PC-3 (cell line): ENCODE measurements at regions not wholly inside any gene's neighbourhood (a gene's known extent, or its start where the extent isn't known, plus 50 kb on each side); places are given as distances from the start of the nearest gene placed in this dataset.

ENCODE experiments used
- ATAC-seq: fragments of 200-7000 bp; cut with Tn5 transposase; 2 replicates; pipeline ENCODE4 v1.9.1; 2020; ENCODE audit warnings: mild to moderate bottlenecking, moderate library complexity
- BruUV-seq: library from RNA; stranded (reverse); fragments of 400-500 nt; replicated peaks from 2 replicates; lab custom pipeline; 2021; lab: Mats Ljungman, UMichigan
- CTCF ChIA-PET: fragments of 300-600 bp; sonication (Branson Sonifier 250); formaldehyde crosslinking; loops from one replicate; lab custom pipeline; 2022; ENCODE audit warnings: antibody characterized with exemption; lab: Charles Lee
- POLR2A ChIA-PET: fragments of 300-600 bp; sonication (Branson Sonifier 250); formaldehyde crosslinking; loops from one replicate; lab custom pipeline; 2022; ENCODE audit warnings: antibody characterized with exemption; ENCODE audit not compliant: unreplicated experiment; lab: Charles Lee
- DNase-seq: peaks from one replicate; pipeline ENCODE4 v3.0.0-alpha.2; 2015
- H2AFZ ChIP-seq: fragments of 300-600 bp; sonication (generic); 2 replicates; pipeline ENCODE4 v1.6.0; 2016; ENCODE audit warnings: antibody characterized with exemption, low read length
- H3F3A ChIP-seq: fragments of 300-600 bp; sonication (generic); one replicate; pipeline ENCODE4 v1.6.0; 2017; ENCODE audit warnings: antibody characterized with exemption, low read length, control low read depth, mild to moderate bottlenecking; ENCODE audit not compliant: unreplicated experiment
- H3K27ac ChIP-seq: fragments of 300-600 bp; sonication (generic); 2 replicates; pipeline ENCODE4 v1.5.1; 2016; ENCODE audit warnings: mild to moderate bottlenecking, low read length
- H3K27me3 ChIP-seq: fragments of 300-600 bp; sonication (generic); 2 replicates; pipeline ENCODE4 v1.6.1; 2016; ENCODE audit warnings: low read length, mixed read lengths
- H3K36me3 ChIP-seq: fragments of 300-600 bp; sonication (generic); 2 replicates; pipeline ENCODE4 v1.6.1; 2016; ENCODE audit warnings: low read depth, mixed run types, low read length, mixed read lengths
- H3K4me1 ChIP-seq: fragments of 300-600 bp; sonication (generic); 2 replicates; pipeline ENCODE4 v1.5.1; 2016; ENCODE audit warnings: low read length; ENCODE audit not compliant: insufficient read depth
- H3K4me2 ChIP-seq: fragments of 300-600 bp; sonication (generic); 2 replicates; pipeline ENCODE4 v1.6.0; 2016; ENCODE audit warnings: low read length
- H3K4me3 ChIP-seq: fragments of 300-600 bp; sonication (generic); 2 replicates; pipeline ENCODE4 v1.5.1; 2016; ENCODE audit warnings: mild to moderate bottlenecking, low read length, mixed read lengths
- H3K79me2 ChIP-seq: fragments of 300-600 bp; sonication (generic); 2 replicates; pipeline ENCODE4 v1.6.1; 2017; ENCODE audit warnings: low read length, mixed read lengths
- H3K9ac ChIP-seq: fragments of 300-600 bp; sonication (generic); 2 replicates; pipeline ENCODE4 v1.6.0; 2016; ENCODE audit warnings: mild to moderate bottlenecking, low read length
- H3K9me2 ChIP-seq: fragments of 300-600 bp; sonication (generic); replicated peaks from 2 replicates; pipeline ENCODE4 v1.6.1; 2016; ENCODE audit warnings: mixed run types, low read length, mixed read lengths
- H3K9me3 ChIP-seq: fragments of 300-600 bp; sonication (generic); 2 replicates; pipeline ENCODE4 v1.6.1; 2016; ENCODE audit warnings: low read length, mixed read lengths
- H4K20me1 ChIP-seq: fragments of 300-600 bp; sonication (generic); 2 replicates; pipeline ENCODE4 v1.6.1; 2016; ENCODE audit warnings: low read length, mixed read lengths
- EZH2 ChIP-seq: fragments of 300-600 bp; sonication (generic); IDR thresholded peaks from one replicate; pipeline ENCODE4 v1.6.1; 2017; ENCODE audit warnings: antibody characterized with exemption, mild to moderate bottlenecking, low read length; ENCODE audit not compliant: unreplicated experiment
- EZH2phosphoT487 ChIP-seq: fragments of 300-600 bp; sonication (generic); IDR thresholded peaks from 2 replicates; pipeline ENCODE4 v1.6.1; 2018; ENCODE audit warnings: mild to moderate bottlenecking, antibody characterized with exemption, low read length, borderline replicate concordance
- intact Hi-C: fragments of 100-400 bp; cut with micrococcal nuclease; formaldehyde crosslinking; loops from 2 replicates; pipeline ENCODE4 v1.9.0; 2023
- TF ChIP-seq, protein P1 (sequence below): fragments of 300-600 bp; sonication (generic); conservative IDR thresholded peaks from 2 replicates; pipeline ENCODE4 v1.5.1; 2017; ENCODE audit warnings: antibody characterized with exemption, low read depth, mild to moderate bottlenecking, low read length

DNA sequence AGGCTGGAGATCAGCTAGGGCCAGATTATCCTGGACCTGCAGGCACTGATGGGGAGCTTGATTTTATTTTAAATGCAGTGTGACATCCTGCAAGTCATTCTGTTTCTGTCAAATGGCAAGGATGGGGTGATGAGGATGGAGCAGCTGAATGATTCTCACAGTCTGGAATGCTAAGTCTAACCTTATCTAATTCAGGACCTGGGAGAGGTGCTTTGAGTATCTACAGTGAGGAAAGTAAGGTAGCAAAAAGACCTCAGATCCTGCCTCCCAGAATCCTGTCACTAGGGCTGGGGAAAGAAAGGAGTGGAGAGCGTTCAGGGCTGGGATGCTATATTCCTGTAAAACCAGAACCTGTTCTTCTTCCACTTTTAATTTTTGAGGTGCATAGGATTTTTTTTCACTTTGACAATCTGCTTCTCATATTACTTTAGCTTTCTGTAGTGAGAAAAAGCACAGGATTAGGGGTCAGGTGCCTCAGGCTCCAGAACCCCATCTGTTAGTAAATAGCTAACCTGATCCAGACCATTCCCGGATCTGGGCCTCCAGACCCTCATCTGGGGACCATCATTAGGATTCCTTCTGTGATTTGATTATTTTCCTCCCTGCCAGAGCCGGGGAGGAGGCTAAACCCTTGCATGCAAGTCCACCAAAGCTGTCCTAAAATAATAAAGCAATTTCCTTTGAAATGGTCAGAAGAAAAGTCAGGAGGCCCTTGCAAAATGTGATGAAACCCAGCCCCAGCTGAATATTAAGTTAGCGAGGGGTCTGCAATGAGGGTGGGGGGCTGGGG, 54.7 kb downstream of the ASCL1 start:
- no peaks in the 10 kb centered on the region for H3K4me1 ChIP-seq
- H3K4me2 ChIP-seq = no peak overlapping the region
- H4K20me1 ChIP-seq = no peaks in the 10 kb centered on the region
- ATAC-seq (no peak), DNase-seq (no peak)
- H3K27ac ChIP-seq = no peak overlapping the region
- no peaks in the 10 kb centered on the region for H3F3A ChIP-seq
- ChIA-PET POLR2A (no interaction called here), CTCF (no interaction called here)
- no peaks in the 10 kb centered on the region for H3K9me2 ChIP-seq
- intact Hi-C loops = no loop called here
- no peaks in the 10 kb centered on the region for H3K9me3 ChIP-seq
- H3K27me3 ChIP-seq = no peaks in the 10 kb centered on the region
- H3K36me3 ChIP-seq = no peaks in the 10 kb centered on the region
- H3K79me2 ChIP-seq = no peaks in the 10 kb centered on the region
- no peak for TF ChIP-seq EZH2phosphoT487
- TF ChIP-seq, protein P1, sequence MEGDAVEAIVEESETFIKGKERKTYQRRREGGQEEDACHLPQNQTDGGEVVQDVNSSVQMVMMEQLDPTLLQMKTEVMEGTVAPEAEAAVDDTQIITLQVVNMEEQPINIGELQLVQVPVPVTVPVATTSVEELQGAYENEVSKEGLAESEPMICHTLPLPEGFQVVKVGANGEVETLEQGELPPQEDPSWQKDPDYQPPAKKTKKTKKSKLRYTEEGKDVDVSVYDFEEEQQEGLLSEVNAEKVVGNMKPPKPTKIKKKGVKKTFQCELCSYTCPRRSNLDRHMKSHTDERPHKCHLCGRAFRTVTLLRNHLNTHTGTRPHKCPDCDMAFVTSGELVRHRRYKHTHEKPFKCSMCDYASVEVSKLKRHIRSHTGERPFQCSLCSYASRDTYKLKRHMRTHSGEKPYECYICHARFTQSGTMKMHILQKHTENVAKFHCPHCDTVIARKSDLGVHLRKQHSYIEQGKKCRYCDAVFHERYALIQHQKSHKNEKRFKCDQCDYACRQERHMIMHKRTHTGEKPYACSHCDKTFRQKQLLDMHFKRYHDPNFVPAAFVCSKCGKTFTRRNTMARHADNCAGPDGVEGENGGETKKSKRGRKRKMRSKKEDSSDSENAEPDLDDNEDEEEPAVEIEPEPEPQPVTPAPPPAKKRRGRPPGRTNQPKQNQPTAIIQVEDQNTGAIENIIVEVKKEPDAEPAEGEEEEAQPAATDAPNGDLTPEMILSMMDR = no peak
- H2AFZ ChIP-seq = no peak overlapping the region
- H3K4me3 ChIP-seq = no peak overlapping the region
- BruUV-seq = no TSS peak
- H3K9ac ChIP-seq = no peak overlapping the region

DNA sequence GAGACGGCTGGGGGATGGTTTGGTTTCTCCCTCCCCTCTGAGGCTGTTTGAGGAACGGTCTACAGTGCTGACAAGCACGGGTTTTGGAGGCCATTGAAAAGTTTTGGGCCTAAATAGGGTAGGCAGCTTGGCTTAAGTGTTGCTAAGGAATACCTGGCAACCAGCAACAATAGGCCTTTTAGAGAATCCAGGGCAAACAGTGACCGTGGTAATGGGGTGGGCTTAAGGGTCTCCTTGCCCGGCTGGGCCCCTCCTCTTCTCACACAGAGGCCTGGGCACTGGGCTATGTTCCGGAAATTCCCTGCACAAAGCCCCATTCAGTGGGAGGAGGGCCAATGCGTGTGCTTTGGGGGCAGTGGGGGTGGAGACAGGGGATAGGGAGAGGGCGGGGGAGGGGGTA, 55.4 kb downstream of the ASCL1 start:
- intact Hi-C loops = no loop called here
- no peak overlapping the region for H3K27ac ChIP-seq
- no peaks in the 10 kb centered on the region for H3F3A ChIP-seq
- no peaks in the 10 kb centered on the region for H3K9me3 ChIP-seq
- no peak overlapping the region for H3K4me3 ChIP-seq
- no peaks in the 10 kb centered on the region for H3K9me2 ChIP-seq
- DNase-seq = no peak
- ATAC-seq = no peak
- no peaks in the 10 kb centered on the region for H3K79me2 ChIP-seq
- no peak overlapping the region for H3K9ac ChIP-seq
- no peak overlapping the region for H2AFZ ChIP-seq
- no peaks in the 10 kb centered on the region for H3K4me1 ChIP-seq
- H4K20me1 ChIP-seq = no peaks in the 10 kb centered on the region
- ChIA-PET POLR2A (no interaction called here), CTCF (no interaction called here)
- no peaks in the 10 kb centered on the region for H3K36me3 ChIP-seq
- no peaks in the 10 kb centered on the region for H3K27me3 ChIP-seq
- TF ChIP-seq EZH2 (no peak), EZH2phosphoT487 (no peak)
- TF ChIP-seq, protein P1 = no peak
- BruUV-seq = no TSS peak
- no peak overlapping the region for H3K4me2 ChIP-seq

DNA sequence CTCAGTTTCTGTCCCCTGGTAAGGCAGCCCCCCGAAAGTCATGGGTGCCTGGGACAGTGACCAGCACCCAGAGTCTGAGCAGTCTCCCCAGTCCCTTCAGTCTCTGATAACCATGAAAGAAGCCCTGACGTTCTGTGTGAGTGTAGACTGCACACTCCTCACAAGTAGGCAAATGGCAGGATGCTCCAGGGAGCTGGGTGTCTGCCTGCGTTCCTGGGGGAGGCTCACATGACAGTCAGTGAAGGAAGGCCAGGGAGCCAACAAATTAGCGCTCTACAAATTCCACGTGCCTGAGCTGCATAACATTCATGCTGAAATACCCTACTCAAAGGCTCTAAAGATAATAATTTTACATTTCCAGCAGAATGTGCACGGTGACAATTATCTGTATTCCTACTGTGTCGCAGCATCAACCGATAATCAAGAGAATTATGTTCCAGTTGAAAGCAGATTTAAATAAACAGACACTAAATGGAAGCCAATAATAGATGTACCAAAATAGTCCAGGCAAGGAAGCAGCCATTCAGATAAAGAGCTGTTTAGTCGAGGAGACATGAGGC, 56.3 kb downstream of the ASCL1 start:
- Histone ChIP-seq H3K27ac (no peak overlapping the region), H3K27me3 (no peaks in the 10 kb centered on the region), H3K9me3 (peaks cover 7% of the 10 kb centered on the region; the same call in 1 of the 2 replicates), H3K4me1 (no peaks in the 10 kb centered on the region), H3F3A (no peaks in the 10 kb centered on the region), H3K79me2 (no peaks in the 10 kb centered on the region), H2AFZ (no peak overlapping the region), H3K9ac (no peak overlapping the region), H4K20me1 (no peaks in the 10 kb centered on the region), H3K4me2 (no peak overlapping the region), H3K4me3 (no peak overlapping the region), H3K36me3 (no peaks in the 10 kb centered on the region), H3K9me2 (no peaks in the 10 kb centered on the region)
- ATAC-seq (no peak), DNase-seq (no peak)
- CTCF ChIA-PET = no interaction called here
- TF ChIP-seq, protein P1 = no peak
- TF ChIP-seq EZH2phosphoT487 = no peak
- BruUV-seq = no TSS peak
- intact Hi-C loops = no loop called here
- POLR2A ChIA-PET = no interaction called here
